WERI-Rb-1 (cell line): ENCODE measurements at regions not wholly inside any gene's neighbourhood (a gene's known extent, or its start where the extent isn't known, plus 50 kb on each side); places are given as distances from the start of the nearest gene placed in this dataset.
A peak's percentile ranks its signal among the peaks of the same experiment; 100 is the strongest.
"Not testable (repeated sequence)": the region's sequence is repeated elsewhere in the genome, so short reads cannot be mapped to it uniquely, and the experiment has no call there.

Source experiments
- DNase-seq: peaks from one replicate; pipeline ENCODE4 v3.0.0-alpha.2; 2020
- H3K27ac ChIP-seq: fragments of 250-450 bp; sonication (Bioruptor Pico); 2 replicates; pipeline ENCODE4 v1.5.1; 2020; ENCODE audit warnings: mild to moderate bottlenecking, moderate library complexity
- H3K27me3 ChIP-seq: fragments of 250-450 bp; sonication (Bioruptor Pico); 2 replicates; pipeline ENCODE4 v1.5.1; 2021; ENCODE audit warnings: mild to moderate bottlenecking, low read depth, moderate library complexity; ENCODE audit not compliant: insufficient read depth, severe bottlenecking
- H3K36me3 ChIP-seq: fragments of 250-450 bp; sonication (Bioruptor Pico); 2 replicates; pipeline ENCODE4 v1.5.1; 2020; ENCODE audit warnings: mild to moderate bottlenecking, moderate library complexity
- H3K4me3 ChIP-seq: 2 replicates; pipeline ENCODE4 v1.5.1; 2011; ENCODE audit warnings: low read depth, mild to moderate bottlenecking, control low read depth, low read length
- H3K9me3 ChIP-seq: fragments of 250-450 bp; sonication (Bioruptor Pico); 2 replicates; pipeline ENCODE4 v1.5.1; 2021; ENCODE audit warnings: mild to moderate bottlenecking, moderate library complexity; ENCODE audit not compliant: severe bottlenecking
- TF ChIP-seq, protein P1 (sequence below): IDR thresholded peaks from 2 replicates; pipeline ENCODE4 v1.5.1; 2011; ENCODE audit warnings: low read depth, mild to moderate bottlenecking, control low read depth, inconsistent platforms, low read length

DNA sequence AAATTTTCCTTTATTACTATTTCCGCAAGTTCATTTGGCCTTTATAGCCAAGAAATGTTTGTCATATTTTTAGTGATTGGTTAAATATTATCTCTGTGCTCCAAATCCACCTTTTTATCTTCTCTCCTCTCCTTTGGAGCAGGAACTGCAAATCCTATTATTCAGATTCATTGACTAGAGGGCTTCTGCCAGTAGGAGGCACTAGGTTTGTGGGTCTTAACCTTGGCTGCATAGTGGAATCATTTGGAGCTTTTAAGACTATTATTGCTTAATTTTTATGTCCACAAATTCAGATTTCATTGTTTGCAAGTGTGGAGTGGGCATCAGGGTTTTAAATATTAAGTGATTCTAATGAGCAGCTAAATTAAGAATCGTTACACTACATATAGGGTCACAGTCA lies 75.3 kb upstream of the SYT10 start:
- Histone ChIP-seq H3K4me3 (no peak overlapping the region), H3K9me3 (no peaks in the 10 kb centered on the region), H3K27ac (no peak overlapping the region), H3K36me3 (no peaks in the 10 kb centered on the region), H3K27me3 (peaks cover 32% of the 10 kb centered on the region)
- TF ChIP-seq, protein P1, sequence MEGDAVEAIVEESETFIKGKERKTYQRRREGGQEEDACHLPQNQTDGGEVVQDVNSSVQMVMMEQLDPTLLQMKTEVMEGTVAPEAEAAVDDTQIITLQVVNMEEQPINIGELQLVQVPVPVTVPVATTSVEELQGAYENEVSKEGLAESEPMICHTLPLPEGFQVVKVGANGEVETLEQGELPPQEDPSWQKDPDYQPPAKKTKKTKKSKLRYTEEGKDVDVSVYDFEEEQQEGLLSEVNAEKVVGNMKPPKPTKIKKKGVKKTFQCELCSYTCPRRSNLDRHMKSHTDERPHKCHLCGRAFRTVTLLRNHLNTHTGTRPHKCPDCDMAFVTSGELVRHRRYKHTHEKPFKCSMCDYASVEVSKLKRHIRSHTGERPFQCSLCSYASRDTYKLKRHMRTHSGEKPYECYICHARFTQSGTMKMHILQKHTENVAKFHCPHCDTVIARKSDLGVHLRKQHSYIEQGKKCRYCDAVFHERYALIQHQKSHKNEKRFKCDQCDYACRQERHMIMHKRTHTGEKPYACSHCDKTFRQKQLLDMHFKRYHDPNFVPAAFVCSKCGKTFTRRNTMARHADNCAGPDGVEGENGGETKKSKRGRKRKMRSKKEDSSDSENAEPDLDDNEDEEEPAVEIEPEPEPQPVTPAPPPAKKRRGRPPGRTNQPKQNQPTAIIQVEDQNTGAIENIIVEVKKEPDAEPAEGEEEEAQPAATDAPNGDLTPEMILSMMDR, result peak; percentile 5; the same call in 1 of the 2 replicates
- DNase-seq, result no peak

DNA sequence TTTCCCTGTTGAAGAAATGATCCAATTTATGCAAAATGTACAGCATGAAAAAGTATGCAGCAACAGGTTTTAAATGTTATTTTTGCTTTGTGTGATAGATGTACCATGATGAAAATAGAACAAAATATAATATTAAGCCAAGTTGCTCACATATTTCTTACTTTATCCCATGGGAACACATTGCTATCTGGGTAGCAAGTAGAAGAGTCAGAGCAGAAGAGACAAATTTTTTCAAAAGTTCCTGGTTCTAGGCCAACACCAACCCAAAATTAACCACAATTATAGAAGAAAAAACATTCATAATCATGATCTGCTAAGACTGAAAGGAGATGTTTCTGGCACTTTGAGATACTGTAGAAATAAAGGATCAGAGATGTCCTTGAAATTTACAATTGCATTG lies 79.9 kb upstream of the SYT10 start:
- no peak for DNase-seq
- TF ChIP-seq, protein P1, result no peak
- Histone ChIP-seq H3K4me3 (no peak overlapping the region), H3K36me3 (no peaks in the 10 kb centered on the region), H3K27me3 (peaks cover 29% of the 10 kb centered on the region), H3K9me3 (no peaks in the 10 kb centered on the region), H3K27ac (no peak overlapping the region)

DNA sequence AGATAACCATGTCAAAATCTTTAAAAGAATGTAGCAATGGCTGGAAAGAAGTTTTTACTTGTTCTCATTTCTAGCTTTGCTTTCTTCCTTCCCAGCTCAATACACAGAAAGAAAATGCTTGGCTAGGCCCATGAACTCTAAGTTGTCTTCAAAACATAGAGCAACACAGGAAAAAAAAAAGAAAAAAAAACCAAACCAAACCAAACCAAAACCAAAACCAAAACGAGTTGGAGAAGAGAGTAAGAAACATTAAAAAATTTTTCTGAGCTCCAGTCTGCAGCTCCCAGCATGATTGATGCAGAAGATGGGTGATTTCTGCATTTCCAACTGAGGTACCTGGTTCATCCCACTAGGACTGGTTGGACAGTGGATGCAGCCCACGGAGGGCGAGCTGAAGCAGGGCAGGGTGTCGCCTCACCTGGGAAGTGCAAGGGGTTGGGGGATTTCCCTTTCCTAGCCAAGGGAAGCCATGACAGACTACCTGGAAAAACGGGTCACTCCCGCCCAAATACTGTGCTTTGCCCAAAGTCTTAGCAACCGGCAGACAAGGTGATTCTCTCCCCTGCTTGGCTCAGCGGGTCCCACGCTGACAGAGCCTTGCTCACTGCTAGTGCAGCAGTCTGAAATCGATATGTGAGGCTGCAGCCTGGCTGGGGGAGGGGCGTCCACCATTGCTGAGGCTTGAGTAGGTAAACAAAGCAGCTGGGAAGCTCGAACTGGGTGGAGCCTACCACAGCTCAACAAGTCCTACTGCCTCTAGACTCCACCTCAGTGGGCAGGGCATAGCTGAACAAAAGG lies 81.1 kb upstream of the SYT10 start:
- DNase-seq, result peak; percentile 8
- H3K9me3 ChIP-seq, H3K27ac ChIP-seq, H3K36me3 ChIP-seq, H3K4me3 ChIP-seq: not testable (repeated sequence)
- peaks cover 27% of the 10 kb centered on the region for H3K27me3 ChIP-seq

DNA sequence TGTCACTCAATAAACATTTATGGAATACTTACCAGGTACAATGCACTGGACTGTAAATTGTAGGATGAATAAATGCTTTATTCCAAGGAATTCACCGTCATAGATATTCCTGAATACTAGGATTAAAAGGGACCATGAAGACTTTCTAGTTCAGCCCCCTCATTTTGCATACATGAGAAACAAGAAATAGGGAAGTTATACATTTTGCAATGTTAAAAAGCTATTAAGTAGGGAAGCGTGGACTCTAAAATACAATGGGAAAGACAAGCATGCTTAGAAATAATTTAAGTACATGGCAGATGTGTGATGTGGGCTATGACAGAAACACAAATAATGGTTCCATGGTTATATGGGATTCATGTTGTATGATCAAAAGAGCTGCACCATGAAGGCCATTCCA lies 89.4 kb upstream of the SYT10 start:
- H3K4me3 ChIP-seq, result no peak overlapping the region
- TF ChIP-seq, protein P1, result no peak
- peaks cover 9% of the 10 kb centered on the region for H3K27me3 ChIP-seq
- H3K36me3 ChIP-seq, result no peaks in the 10 kb centered on the region
- H3K27ac ChIP-seq, result no peak overlapping the region
- no peak for DNase-seq
- H3K9me3 ChIP-seq, result no peaks in the 10 kb centered on the region

DNA sequence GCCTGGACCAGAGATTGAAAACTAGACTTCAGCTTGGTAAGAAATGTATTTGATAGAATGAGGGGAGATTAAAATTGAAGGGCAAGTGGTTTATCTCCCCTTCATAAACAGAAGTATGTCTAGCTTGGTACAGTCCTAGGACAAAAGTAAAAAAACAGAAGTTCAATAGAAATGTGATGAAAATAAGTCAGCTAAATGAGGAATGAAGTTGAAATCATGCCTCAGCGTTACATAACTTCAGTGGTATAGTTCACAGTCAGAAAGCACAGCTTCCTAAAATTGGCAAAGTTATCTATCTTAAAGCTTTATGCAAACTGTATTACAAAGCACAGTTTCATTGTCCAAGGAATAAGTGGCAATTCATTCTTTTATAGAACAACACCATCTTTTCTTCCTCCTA lies 90.2 kb upstream of the SYT10 start:
- Histone ChIP-seq H3K9me3 (no peaks in the 10 kb centered on the region), H3K4me3 (no peak overlapping the region), H3K27me3 (peaks cover 11% of the 10 kb centered on the region), H3K27ac (no peak overlapping the region), H3K36me3 (no peaks in the 10 kb centered on the region)
- no peak for DNase-seq
- TF ChIP-seq, protein P1, result no peak

DNA sequence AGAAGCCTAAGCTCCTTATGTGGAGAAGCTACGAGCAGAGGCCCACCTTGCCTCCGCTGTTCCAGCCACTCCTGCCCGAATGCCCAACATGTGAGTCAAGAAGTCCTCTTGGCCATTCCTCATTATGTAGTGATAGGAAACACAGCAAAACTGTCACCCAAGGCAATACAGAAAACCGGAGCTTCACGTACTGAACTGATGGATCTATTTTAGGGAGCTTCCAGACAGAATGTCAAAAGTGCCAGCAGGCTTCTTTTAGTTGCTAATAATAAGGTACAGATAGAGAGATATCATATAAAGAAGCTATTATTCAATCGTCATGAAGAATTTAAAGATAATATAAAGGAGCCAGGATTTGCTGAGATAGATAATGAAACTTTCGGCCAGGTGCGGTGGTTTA lies 91.6 kb upstream of the SYT10 start:
- TF ChIP-seq, protein P1, result no peak
- H3K27me3 ChIP-seq, result peaks cover 17% of the 10 kb centered on the region
- no peak overlapping the region for H3K27ac ChIP-seq
- no peaks in the 10 kb centered on the region for H3K9me3 ChIP-seq
- H3K36me3 ChIP-seq, result no peaks in the 10 kb centered on the region
- H3K4me3 ChIP-seq, result no peak overlapping the region
- DNase-seq, result no peak
